K562 (cell line): ENCODE measurements at regions not wholly inside any gene's neighbourhood (a gene's known extent, or its start where the extent isn't known, plus 50 kb on each side); places are given as distances from the start of the nearest gene placed in this dataset.

ENCODE experiments used
- ATAC-seq: fragments of 200-7000 bp; cut with Tn5 transposase; 3 replicates; pipeline ENCODE4 v1.9.1; 2020; ENCODE audit warnings: moderate library complexity
- BruUV-seq: library from RNA; stranded (reverse); fragments of 400-500 nt; replicated peaks from 2 replicates; lab custom pipeline; 2021; lab: Mats Ljungman, UMichigan
- CTCF ChIA-PET: fragments of 300-600 bp; formaldehyde crosslinking; extraction: SDS; loops from one replicate; lab custom pipeline; 2021; ENCODE audit warnings: low intra/inter-chr PET ratio; lab: Yijun Ruan, JAX
- POLR2A ChIA-PET: fragments of 300-600, 350-650 bp; sonication (Branson Sonifier 250); formaldehyde crosslinking; extraction: SDS; loops from one replicate; lab custom pipeline; 2021; ENCODE audit warnings: antibody characterized with exemption, inconsistent platforms; lab: Yijun Ruan, JAX
- DNase-seq, 4 experiments: peaks; one replicate each; pipeline versions ENCODE4 v3.0.0 to v3.0.0-alpha.2; 2011 to 2018; ENCODE audit warnings: low spot score in 3 of 4, mixed read lengths in 3 of 4; ENCODE audit errors: extremely low read depth in 1 of 4
- FAIRE-seq: peaks from 2 replicates; lab custom pipeline; 2011; peaks lifted over from hg19 to GRCh38; lab: Jason Lieb, UNC
- H2AFZ ChIP-seq: 2 replicates; pipeline ENCODE4 v1.6.0; 2011; ENCODE audit warnings: low read depth, low read length, control low read depth, inconsistent platforms
- H3K27ac ChIP-seq: fragments of 200-600 bp; 3 replicates; pipeline ENCODE4 v1.8.0; 2011; ENCODE audit warnings: low read depth, mild to moderate bottlenecking, control low read depth, inconsistent platforms, low read length, moderate library complexity, mixed read lengths; ENCODE audit errors: extremely low read depth
- H3K27me3 ChIP-seq, 2 experiments: fragments of 300-600 bp in 1 of 2; 2 replicates in 1 of 2; 3 replicates in 1 of 2; pipeline versions ENCODE4 v1.6.0 to v1.8.0; 2011; ENCODE audit warnings: inconsistent platforms in 2 of 2, low read length in 2 of 2, mild to moderate bottlenecking in 1 of 2, mixed read lengths in 1 of 2, moderate library complexity in 1 of 2; ENCODE audit not compliant: control insufficient read depth in 2 of 2, insufficient read depth in 2 of 2
- H3K36me3 ChIP-seq: fragments of 300-600 bp; 3 replicates; pipeline ENCODE4 v1.8.0; 2011; ENCODE audit warnings: mild to moderate bottlenecking, low read length, inconsistent platforms; ENCODE audit not compliant: control insufficient read depth, insufficient read depth
- H3K4me1 ChIP-seq, 2 experiments: fragments of 200-600 bp in 1 of 2; replicated peaks in 1 of 2; 2 replicates in 1 of 2; 3 replicates in 1 of 2; pipeline versions ENCODE4 v1.5.1 to v1.8.0; 2011; ENCODE audit warnings: inconsistent platforms in 2 of 2, low read length in 2 of 2, mild to moderate bottlenecking in 1 of 2, mixed read lengths in 1 of 2, moderate library complexity in 1 of 2; ENCODE audit not compliant: control insufficient read depth in 2 of 2, insufficient read depth in 2 of 2
- H3K4me2 ChIP-seq: 2 replicates; pipeline ENCODE4 v1.6.1; 2011; ENCODE audit warnings: low read length, control low read depth, inconsistent platforms, mixed read lengths; ENCODE audit not compliant: insufficient read depth
- H3K4me3 ChIP-seq: fragments of 200-600 bp; sonication (generic), shearing (Covaris generic); 2 replicates; pipeline ENCODE4 v1.5.1; 2016; ENCODE audit warnings: control low read depth, inconsistent platforms
- H3K79me2 ChIP-seq: fragments of 200-600 bp; 3 replicates; pipeline ENCODE4 v1.8.0; 2011; ENCODE audit warnings: low read length, inconsistent platforms; ENCODE audit not compliant: control insufficient read depth, insufficient read depth
- H3K9ac ChIP-seq, 2 experiments: 2 replicates each; pipeline versions ENCODE4 v1.6.0 to v1.6.1; 2011; ENCODE audit warnings: low read depth in 2 of 2, low read length in 2 of 2, control low read depth in 1 of 2, inconsistent platforms in 1 of 2, mild to moderate bottlenecking in 1 of 2, mixed read lengths in 1 of 2; ENCODE audit not compliant: insufficient read depth in 1 of 2
- H3K9me1 ChIP-seq: one replicate; pipeline ENCODE4 v1.6.0; 2011; ENCODE audit warnings: inconsistent platforms, mild to moderate bottlenecking, low read length, moderate library complexity; ENCODE audit not compliant: control insufficient read depth, insufficient read depth
- H3K9me3 ChIP-seq: replicated peaks from 2 replicates; pipeline ENCODE4 v1.5.1; 2011; ENCODE audit warnings: low read depth, low read length, inconsistent platforms; ENCODE audit not compliant: control insufficient read depth, insufficient read depth
- H4K20me1 ChIP-seq: replicated peaks from 2 replicates; pipeline ENCODE4 v1.6.1; 2011; ENCODE audit warnings: low read length, inconsistent platforms, mixed read lengths; ENCODE audit not compliant: control insufficient read depth, insufficient read depth
- E2F3 ChIP-seq: fragments of 250-450 bp; sonication (Bioruptor Pico); IDR thresholded peaks from 2 replicates; pipeline ENCODE4 v1.4.0; 2020; ENCODE audit warnings: mild to moderate bottlenecking
- HDAC8 ChIP-seq: fragments of 450-650 bp; IDR thresholded peaks from 2 replicates; pipeline ENCODE4 v1.6.1; 2016; ENCODE audit warnings: mild to moderate bottlenecking, missing genetic modification characterization, moderate library complexity, missing compliant biosample characterization
- KAT2B ChIP-seq: IDR thresholded peaks from one replicate; pipeline ENCODE4 v1.6.1; 2012; ENCODE audit warnings: low read depth, mild to moderate bottlenecking, control low read depth, inconsistent platforms, low read length, moderate library complexity
- TCF7L2 ChIP-seq: fragments of 150-350 bp; IDR thresholded peaks from 2 replicates; pipeline ENCODE4 v1.6.1; 2016; ENCODE audit warnings: low read depth, mild to moderate bottlenecking, low read length, moderate library complexity
- WHSC1 ChIP-seq: IDR thresholded peaks from one replicate; pipeline ENCODE4 v1.6.1; 2012; ENCODE audit warnings: low read length, control low read depth, inconsistent platforms
- ZNF165 ChIP-seq: fragments of 250-450 bp; sonication (Bioruptor Pico); IDR thresholded peaks from 2 replicates; pipeline ENCODE4 v1.4.0; 2020; ENCODE audit warnings: borderline replicate concordance
- WGBS: fragments of 100-300 bp; shearing (Covaris generic); methylation state at CpG from one replicate; pipeline ENCODE4 v1.1.6; 2016; ENCODE audit warnings: low coverage, mixed read lengths; ENCODE audit not compliant: insufficient coverage; ENCODE audit errors: missing lambda C conversion rate; 5-methylcytosine and 5-hydroxymethylcytosine counted together
- in situ Hi-C: fragments of 300-500 bp; cut with MboI; formaldehyde crosslinking; loops from 4 replicates; pipeline ENCODE4 v1.15.0; 2018; ENCODE audit warnings: inconsistent platforms, mixed read lengths
- intact Hi-C: fragments of 100-400 bp; cut with micrococcal nuclease; formaldehyde crosslinking; loops from 2 replicates; pipeline ENCODE4 v1.14.2; 2022
- TF ChIP-seq, protein P1 (sequence below): sonication (generic); formaldehyde crosslinking; IDR thresholded peaks from 2 replicates; pipeline ENCODE4 v1.8.0; 2023; ENCODE audit warnings: mild to moderate bottlenecking, missing genetic modification reagents

DNA sequence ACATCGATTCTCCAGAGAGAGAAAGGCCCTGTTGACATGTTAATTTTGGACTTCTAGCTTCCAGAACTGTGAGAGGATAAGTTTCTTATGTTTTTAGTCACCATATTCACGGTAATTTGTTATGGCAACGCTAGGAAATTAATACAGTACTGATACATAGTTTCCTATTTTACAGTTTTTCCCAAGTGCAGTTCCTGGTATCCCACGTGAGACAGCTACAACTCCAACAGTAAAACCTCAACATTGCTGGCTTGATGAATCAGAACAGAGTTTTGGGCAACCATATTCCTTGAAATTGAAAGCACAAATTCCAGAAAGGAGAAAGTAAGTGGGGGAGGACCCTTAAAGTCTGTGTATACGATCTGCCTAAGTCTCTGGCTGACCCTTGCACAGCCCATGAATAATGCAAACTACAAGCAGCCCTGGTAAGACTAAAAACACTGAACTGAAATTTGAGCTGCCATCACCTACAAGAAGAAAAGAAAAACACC is 505.1 kb upstream of the NRSN1 start:
- Histone ChIP-seq H3K4me2 (no peak overlapping the region), H3K9me1 (no peaks in the 10 kb centered on the region), H3K4me3 (no peak overlapping the region), H3K79me2 (no peaks in the 10 kb centered on the region), H3K36me3 (no peaks in the 10 kb centered on the region), H2AFZ (no peak overlapping the region), H4K20me1 (no peaks in the 10 kb centered on the region), H3K9me3 (no peaks in the 10 kb centered on the region), H3K9ac (no peak overlapping the region), H3K27me3 (no peaks in the 10 kb centered on the region), H3K27ac (no peak overlapping the region), H3K4me1 (no peaks in the 10 kb centered on the region)
- ChIA-PET POLR2A (no interaction called here), CTCF (no interaction called here)
- ATAC-seq = no peak
- FAIRE-seq = no peak
- in situ Hi-C loops (no loop called here), intact Hi-C loops (no loop called here)
- no TSS peak for BruUV-seq
- WGBS = 1% methylated on average over 5 of the region's 5 CpGs
- TF ChIP-seq E2F3 (CRISPR knock-in tag) (no peak), WHSC1 (no peak), KAT2B (no peak), HDAC8 (tag) (no peak), TCF7L2 (no peak), ZNF165 (CRISPR knock-in tag) (no peak)
- TF ChIP-seq, protein P1, sequence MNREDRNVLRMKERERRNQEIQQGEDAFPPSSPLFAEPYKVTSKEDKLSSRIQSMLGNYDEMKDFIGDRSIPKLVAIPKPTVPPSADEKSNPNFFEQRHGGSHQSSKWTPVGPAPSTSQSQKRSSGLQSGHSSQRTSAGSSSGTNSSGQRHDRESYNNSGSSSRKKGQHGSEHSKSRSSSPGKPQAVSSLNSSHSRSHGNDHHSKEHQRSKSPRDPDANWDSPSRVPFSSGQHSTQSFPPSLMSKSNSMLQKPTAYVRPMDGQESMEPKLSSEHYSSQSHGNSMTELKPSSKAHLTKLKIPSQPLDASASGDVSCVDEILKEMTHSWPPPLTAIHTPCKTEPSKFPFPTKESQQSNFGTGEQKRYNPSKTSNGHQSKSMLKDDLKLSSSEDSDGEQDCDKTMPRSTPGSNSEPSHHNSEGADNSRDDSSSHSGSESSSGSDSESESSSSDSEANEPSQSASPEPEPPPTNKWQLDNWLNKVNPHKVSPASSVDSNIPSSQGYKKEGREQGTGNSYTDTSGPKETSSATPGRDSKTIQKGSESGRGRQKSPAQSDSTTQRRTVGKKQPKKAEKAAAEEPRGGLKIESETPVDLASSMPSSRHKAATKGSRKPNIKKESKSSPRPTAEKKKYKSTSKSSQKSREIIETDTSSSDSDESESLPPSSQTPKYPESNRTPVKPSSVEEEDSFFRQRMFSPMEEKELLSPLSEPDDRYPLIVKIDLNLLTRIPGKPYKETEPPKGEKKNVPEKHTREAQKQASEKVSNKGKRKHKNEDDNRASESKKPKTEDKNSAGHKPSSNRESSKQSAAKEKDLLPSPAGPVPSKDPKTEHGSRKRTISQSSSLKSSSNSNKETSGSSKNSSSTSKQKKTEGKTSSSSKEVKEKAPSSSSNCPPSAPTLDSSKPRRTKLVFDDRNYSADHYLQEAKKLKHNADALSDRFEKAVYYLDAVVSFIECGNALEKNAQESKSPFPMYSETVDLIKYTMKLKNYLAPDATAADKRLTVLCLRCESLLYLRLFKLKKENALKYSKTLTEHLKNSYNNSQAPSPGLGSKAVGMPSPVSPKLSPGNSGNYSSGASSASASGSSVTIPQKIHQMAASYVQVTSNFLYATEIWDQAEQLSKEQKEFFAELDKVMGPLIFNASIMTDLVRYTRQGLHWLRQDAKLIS (CRISPR knock-in tag) = no peak
- no peak for DNase-seq
